HepG2 (cell line): ENCODE measurements at regions not wholly inside any gene's neighbourhood (a gene's known extent, or its start where the extent isn't known, plus 50 kb on each side); places are given as distances from the start of the nearest gene placed in this dataset.

Experiments
- ATAC-seq: fragments of 200-7000 bp; cut with Tn5 transposase; 3 replicates; pipeline ENCODE4 v1.9.1; 2020; ENCODE audit warnings: mild to moderate bottlenecking, moderate library complexity
- BruUV-seq: library from RNA; stranded (reverse); fragments of 400-500 nt; replicated peaks from 2 replicates; lab custom pipeline; 2021; lab: Mats Ljungman, UMichigan
- CTCF ChIA-PET: fragments of 300-600 bp; formaldehyde crosslinking; extraction: SDS; loops from one replicate; lab custom pipeline; 2021; ENCODE audit warnings: low total read pairs, inconsistent platforms, low intra/inter-chr PET ratio; lab: Yijun Ruan, JAX
- POLR2A ChIA-PET: fragments of 350-600 bp; sonication (Branson Sonifier 250); formaldehyde crosslinking; loops from one replicate; lab custom pipeline; 2020; ENCODE audit warnings: antibody characterized with exemption, inconsistent platforms; lab: Yijun Ruan, JAX
- DNase-seq: peaks from one replicate; pipeline ENCODE4 v3.0.0-alpha.2; 2015; ENCODE audit warnings: low spot score
- FAIRE-seq: peaks from 3 replicates; lab custom pipeline; 2011; peaks lifted over from hg19 to GRCh38; lab: Jason Lieb, UNC
- H2AFZ ChIP-seq: one replicate; pipeline ENCODE4 v1.6.1; 2011; ENCODE audit warnings: low read length, inconsistent platforms
- H3K27ac ChIP-seq: fragments of 300-600 bp; 3 replicates; pipeline ENCODE4 v1.8.0; 2011; ENCODE audit warnings: mixed run types, mild to moderate bottlenecking, mixed read lengths, low read length, inconsistent platforms; ENCODE audit not compliant: insufficient read depth; ENCODE audit errors: extremely low read length
- H3K27me3 ChIP-seq, 2 experiments: fragments of 200-600 bp in 1 of 2; 2 replicates in 1 of 2; 3 replicates in 1 of 2; pipeline versions ENCODE4 v1.6.0 to v1.8.0; 2011; ENCODE audit warnings: low read length in 2 of 2, mild to moderate bottlenecking in 2 of 2, moderate library complexity in 2 of 2, inconsistent platforms in 1 of 2; ENCODE audit not compliant: insufficient read depth in 2 of 2, control insufficient read depth in 1 of 2
- H3K36me3 ChIP-seq, 2 experiments: fragments of 200-600 bp in 1 of 2; replicated peaks in 1 of 2; 2 replicates in 1 of 2; 3 replicates in 1 of 2; pipeline versions ENCODE4 v1.5.1 to v1.8.0; 2011; ENCODE audit warnings: low read length in 2 of 2, inconsistent platforms in 1 of 2; ENCODE audit not compliant: insufficient read depth in 2 of 2, control insufficient read depth in 1 of 2
- H3K4me1 ChIP-seq: 2 replicates; pipeline ENCODE4 v1.5.1; 2012; ENCODE audit warnings: low read length, inconsistent platforms; ENCODE audit not compliant: insufficient read depth
- H3K4me2 ChIP-seq: 2 replicates; pipeline ENCODE4 v1.6.0; 2011; ENCODE audit warnings: low read depth, low read length, inconsistent platforms
- H3K4me3 ChIP-seq, 3 experiments: fragments of 200-600 bp in 1 of 3; sonication (generic), shearing (Covaris generic) in 1 of 3; replicated peaks in 1 of 3; 2 replicates each; pipeline ENCODE4 v1.5.1; 2011 to 2016; ENCODE audit warnings: low read length in 3 of 3, inconsistent platforms in 2 of 3, low read depth in 2 of 3, mild to moderate bottlenecking in 2 of 3, control low read depth in 1 of 3, mixed read lengths in 1 of 3; ENCODE audit not compliant: insufficient read depth in 1 of 3
- H3K79me2 ChIP-seq: one replicate; pipeline ENCODE4 v1.6.1; 2011; ENCODE audit warnings: low read length, inconsistent platforms; ENCODE audit not compliant: insufficient read depth
- H3K9ac ChIP-seq: 2 replicates; pipeline ENCODE4 v1.6.0; 2011; ENCODE audit warnings: mild to moderate bottlenecking, low read depth, low read length, inconsistent platforms; ENCODE audit not compliant: insufficient read depth
- H3K9me3 ChIP-seq: 2 replicates; pipeline ENCODE4 v1.5.1; 2012; ENCODE audit warnings: mild to moderate bottlenecking, low read length
- H4K20me1 ChIP-seq: 2 replicates; pipeline ENCODE4 v1.6.0; 2011; ENCODE audit warnings: inconsistent platforms, mild to moderate bottlenecking, low read length, moderate library complexity; ENCODE audit not compliant: insufficient read depth
- AKNA ChIP-seq: sonication (generic); formaldehyde crosslinking; IDR thresholded peaks from 2 replicates; pipeline ENCODE4 v1.4.0; 2020; ENCODE audit warnings: missing genetic modification reagents, borderline replicate concordance
- ERF ChIP-seq: IDR thresholded peaks from 2 replicates; pipeline ENCODE4 v1.6.1; 2018; ENCODE audit warnings: missing biosample characterization, missing genetic modification reagents
- FOXP1 ChIP-seq, 2 experiments: fragments of 450-650 bp in 1 of 2; IDR thresholded peaks; 2 replicates each; pipeline ENCODE4 v1.6.1; 2017 to 2018; ENCODE audit warnings: antibody characterized with exemption in 1 of 2
- GTF2F1 ChIP-seq: fragments of 150-350 bp; IDR thresholded peaks from 2 replicates; pipeline ENCODE4 v1.6.1; 2014; ENCODE audit warnings: low read length
- HNF4A ChIP-seq: sonication (generic); formaldehyde crosslinking; IDR thresholded peaks from 2 replicates; pipeline ENCODE4 v1.4.0; 2020; ENCODE audit warnings: missing genetic modification reagents
- NKX3-1 ChIP-seq: sonication (generic); formaldehyde crosslinking; IDR thresholded peaks from 2 replicates; pipeline ENCODE4 v1.5.0; 2020; ENCODE audit warnings: missing genetic modification reagents
- PBX2 ChIP-seq: IDR thresholded peaks from 2 replicates; pipeline ENCODE4 v1.6.1; 2016; ENCODE audit warnings: control low read depth
- PRDM15 ChIP-seq: sonication (generic); formaldehyde crosslinking; IDR thresholded peaks from 2 replicates; pipeline ENCODE4 v1.4.0; 2020; ENCODE audit warnings: missing genetic modification reagents
- TAF1 ChIP-seq: sonication (generic); formaldehyde crosslinking; IDR thresholded peaks from 2 replicates; pipeline ENCODE4 v1.4.0; 2020; ENCODE audit warnings: missing genetic modification reagents
- ZBTB7B ChIP-seq: sonication (generic); formaldehyde crosslinking; IDR thresholded peaks from 2 replicates; pipeline ENCODE4 v1.4.0; 2020; ENCODE audit warnings: missing genetic modification reagents
- ZBTB8A ChIP-seq: sonication (generic); formaldehyde crosslinking; IDR thresholded peaks from 2 replicates; pipeline ENCODE4 v1.4.0; 2020; ENCODE audit warnings: mild to moderate bottlenecking, low read depth, missing genetic modification reagents, borderline replicate concordance
- ZFP36 ChIP-seq: fragments of 150-350 bp; IDR thresholded peaks from 2 replicates; pipeline ENCODE4 v1.6.1; 2018; ENCODE audit warnings: borderline replicate concordance, low read length, low read depth; ENCODE audit not compliant: partially characterized antibody
- ZNF205 ChIP-seq: IDR thresholded peaks from 2 replicates; pipeline ENCODE4 v1.6.1; 2018; ENCODE audit warnings: missing biosample characterization, missing genetic modification reagents
- ZNF256 ChIP-seq: sonication (generic); formaldehyde crosslinking; conservative IDR thresholded peaks from 2 replicates; pipeline ENCODE4 v1.4.0; 2020; ENCODE audit warnings: missing genetic modification reagents
- ZNF576 ChIP-seq: sonication (generic); formaldehyde crosslinking; IDR thresholded peaks from 2 replicates; pipeline ENCODE4 v1.4.0; 2020; ENCODE audit warnings: mild to moderate bottlenecking, missing genetic modification reagents
- ZNF850 ChIP-seq: sonication (generic); formaldehyde crosslinking; conservative IDR thresholded peaks from 2 replicates; pipeline ENCODE4 v1.9.0; 2021; ENCODE audit warnings: mild to moderate bottlenecking, missing genetic modification reagents
- WGBS: methylation state at CpG from one replicate; pipeline ENCODE4 v1.1.6; 2017; ENCODE audit warnings: low lambda C conversion rate; 5-methylcytosine and 5-hydroxymethylcytosine counted together
- in situ Hi-C: cut with HindIII; loops from 2 replicates; pipeline ENCODE4 v1.10.0; 2017; ENCODE audit warnings: low pct_unique_long_range_greater_than_20kb; ENCODE audit not compliant: extremely low pct_ligation_motif_present
- intact Hi-C: fragments of 100-400 bp; cut with micrococcal nuclease; formaldehyde crosslinking; loops from one replicate; pipeline ENCODE4 v1.10.0; 2022; ENCODE audit not compliant: unreplicated experiment

DNA sequence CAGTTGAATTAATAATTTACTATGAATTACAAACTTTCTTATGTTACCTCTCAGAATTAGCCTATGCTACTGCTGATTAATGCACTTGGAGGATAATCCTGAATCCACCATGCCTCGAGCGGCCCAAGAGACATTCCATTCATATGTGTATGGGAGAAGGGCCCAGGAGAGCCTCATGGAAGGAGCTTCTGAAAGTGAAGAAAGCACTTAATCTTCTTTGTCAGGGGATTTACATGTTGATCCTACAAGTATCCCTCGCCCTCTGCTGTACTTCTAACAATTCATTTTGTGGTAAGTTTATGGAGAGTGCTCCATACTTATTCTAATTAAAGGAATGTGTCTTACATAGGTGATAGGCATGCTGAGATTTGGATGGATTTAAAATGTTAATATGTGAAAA, 1189.1 kb upstream of the NXPH2 start:
- Histone ChIP-seq H2AFZ (no peak overlapping the region), H3K9me3 (no peaks in the 10 kb centered on the region), H3K9ac (no peak overlapping the region), H3K27me3 (no peaks in the 10 kb centered on the region), H3K36me3 (no peaks in the 10 kb centered on the region), H3K79me2 (no peaks in the 10 kb centered on the region), H3K4me2 (no peak overlapping the region), H3K27ac (no peak overlapping the region), H4K20me1 (no peaks in the 10 kb centered on the region), H3K4me3 (no peak overlapping the region), H3K4me1 (no peaks in the 10 kb centered on the region)
- in situ Hi-C loops: no loop called here
- POLR2A ChIA-PET: no interaction called here
- intact Hi-C loops: no loop called here
- FAIRE-seq (no peak), ATAC-seq (no peak), DNase-seq (no peak)
- CTCF ChIA-PET: no interaction called here
- 2% methylated on average over 3 of the region's 3 CpGs for WGBS
- no TSS peak for BruUV-seq
- TF ChIP-seq ZNF576 (CRISPR knock-in tag) (no peak), ZNF256 (CRISPR knock-in tag) (no peak), TAF1 (no peak), ZNF850 (no peak), ERF (no peak), GTF2F1 (no peak), HNF4A (CRISPR knock-in tag) (no peak), ZBTB7B (no peak), PRDM15 (CRISPR knock-in tag) (no peak), FOXP1 (IDR thresholded peaks at IDR 0.05) (no peak), FOXP1 (CRISPR knock-in tag; IDR thresholded peaks at IDR 0.05) (no peak), ZFP36 (no peak), PBX2 (CRISPR knock-in tag) (no peak), AKNA (no peak), ZBTB8A (CRISPR knock-in tag) (no peak), ZNF205 (CRISPR knock-in tag) (no peak), NKX3-1 (CRISPR knock-in tag) (no peak)
